ENCODE measurements at regions not wholly inside any gene's neighbourhood (a gene's known extent, or its start where the extent isn't known, plus 50 kb on each side); places are given as distances from the start of the nearest gene placed in this dataset.

DNA sequence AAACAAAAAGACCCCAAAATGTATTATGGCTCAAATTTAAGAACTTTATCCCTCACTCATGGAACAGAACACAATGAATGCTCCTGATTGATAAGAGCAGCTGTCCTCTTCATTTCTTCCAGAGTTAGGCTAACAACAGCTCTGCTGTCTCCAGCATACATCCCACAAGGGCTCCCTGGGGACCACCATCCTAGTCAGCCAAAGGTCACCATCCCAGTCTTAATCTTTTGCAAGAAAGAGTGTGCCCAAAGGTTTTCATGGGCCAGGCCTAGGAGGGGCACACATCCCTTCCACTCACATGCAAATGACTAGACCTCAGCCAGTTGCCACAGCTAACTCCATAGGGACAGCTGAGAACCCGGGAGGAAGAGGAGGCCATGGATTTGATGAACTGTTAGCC, 555.3 kb downstream of the BUD13 start:
- no peak for DNase-seq (ENCODE audit: low read depth)

DNA sequence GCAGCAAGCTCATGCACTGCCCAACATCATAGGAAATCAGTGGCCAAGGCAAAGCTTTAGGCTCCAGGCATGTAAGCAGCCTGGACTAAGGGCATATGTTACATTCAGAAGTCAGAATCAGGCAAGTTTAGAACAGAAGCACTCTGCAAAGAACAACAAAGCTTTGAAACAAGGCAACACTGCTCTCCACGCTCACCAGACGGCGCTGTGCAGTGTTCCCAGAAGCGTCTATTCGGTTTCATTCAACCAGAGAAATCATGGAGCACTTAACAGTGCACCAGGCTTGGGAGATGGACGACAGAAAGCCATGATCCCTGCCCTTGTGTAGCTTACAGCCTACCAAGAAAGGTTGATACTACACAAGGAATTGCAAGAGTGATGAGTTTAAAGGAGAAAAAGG, 555.8 kb downstream of the BUD13 start:
- no peak for DNase-seq (ENCODE audit: low read depth)

DNA sequence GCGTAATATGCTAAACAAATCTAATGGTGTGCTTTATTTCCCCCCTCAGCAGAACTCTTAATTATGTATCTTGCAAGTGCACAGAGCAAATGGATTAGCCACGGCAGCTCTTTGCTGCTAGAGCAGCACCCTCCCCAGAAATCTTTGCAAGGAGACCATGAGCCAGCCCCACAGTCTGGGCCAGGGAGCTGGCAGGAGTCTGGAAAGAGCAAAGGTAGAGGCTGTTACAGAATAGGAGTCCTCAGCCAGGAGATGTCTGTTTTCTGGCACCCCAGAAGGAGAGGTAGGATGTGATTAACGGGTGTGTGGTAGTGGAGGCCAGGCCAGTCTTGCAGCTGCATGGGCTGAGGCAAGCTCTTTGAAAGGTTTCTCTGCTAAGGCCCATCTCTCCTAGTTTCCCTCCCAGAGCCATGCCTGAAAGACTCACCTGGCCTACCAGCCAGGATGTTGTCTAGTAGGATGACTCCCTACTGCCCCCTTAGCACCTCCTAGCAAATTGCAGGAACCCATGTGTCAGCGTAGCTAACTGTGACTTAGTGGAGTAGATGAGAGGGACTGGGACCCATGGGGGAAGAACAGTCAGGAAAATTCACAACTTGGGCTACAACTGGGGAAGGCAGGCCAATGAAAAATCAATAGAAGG, 557.2 kb downstream of the BUD13 start:
- no peak for DNase-seq (ENCODE audit: low read depth)

DNA sequence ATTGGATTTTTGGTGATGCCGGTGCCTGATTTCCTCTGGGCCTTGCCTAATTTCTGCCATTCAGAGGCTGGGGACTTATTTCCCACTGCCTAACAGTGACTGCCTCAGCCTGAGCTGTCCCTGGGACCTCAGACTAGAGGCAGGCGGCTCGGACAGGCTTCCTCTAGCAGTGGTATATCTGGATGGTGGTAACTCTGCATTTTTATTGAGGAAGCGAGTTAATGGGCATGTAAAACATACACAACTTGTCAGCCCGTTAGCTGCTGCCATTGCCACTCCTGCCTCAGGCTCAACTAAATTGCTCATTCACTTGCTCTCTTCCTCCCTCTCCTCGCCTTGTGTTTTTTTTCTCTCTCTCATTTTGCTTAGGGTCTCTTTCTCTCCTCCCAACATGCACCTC, 561.6 kb downstream of the BUD13 start:
- DNase-seq (ENCODE audit: low read depth), result no peak

DNA sequence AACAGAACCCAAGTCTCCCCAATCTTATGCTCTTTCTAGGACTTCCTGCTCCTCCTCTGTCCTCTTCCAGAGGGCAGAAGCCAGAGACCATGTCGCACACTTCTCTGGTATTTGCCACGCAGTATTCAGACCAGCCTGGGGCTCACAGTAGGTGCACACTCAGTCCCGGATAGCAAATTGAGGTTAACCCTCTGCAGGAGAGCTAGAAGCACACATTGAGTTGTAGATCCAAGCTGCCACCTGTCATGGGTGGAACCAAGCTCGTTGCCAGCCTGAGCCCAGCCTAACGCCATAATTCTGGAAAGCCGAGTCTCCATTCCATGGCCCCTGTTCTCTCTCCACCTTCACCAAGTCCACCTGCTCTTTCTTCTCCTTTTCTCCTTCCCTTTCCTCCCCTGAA, 562.1 kb downstream of the BUD13 start:
- no peak for DNase-seq (ENCODE audit: low read depth)

DNA sequence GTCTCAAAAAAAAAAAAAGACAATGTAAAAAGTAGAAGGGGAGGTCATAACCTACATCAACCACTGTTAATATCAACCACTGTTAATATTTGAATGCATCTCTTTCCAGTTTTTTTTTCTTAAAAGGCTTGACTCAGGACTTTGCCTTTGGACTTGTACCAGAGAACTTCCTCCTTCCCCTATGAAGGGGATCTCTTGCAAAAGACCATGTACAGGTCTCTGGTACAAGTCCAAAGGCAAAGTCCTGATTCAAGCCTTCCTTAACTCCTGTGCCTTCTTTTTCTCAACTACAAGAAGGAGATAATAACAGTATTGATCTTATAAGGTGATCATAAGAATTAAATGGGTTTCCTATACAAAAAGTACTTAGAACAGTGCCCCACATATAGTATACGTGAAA, 563.5 kb downstream of the BUD13 start:
- DNase-seq (ENCODE audit: low read depth), result no peak

DNA sequence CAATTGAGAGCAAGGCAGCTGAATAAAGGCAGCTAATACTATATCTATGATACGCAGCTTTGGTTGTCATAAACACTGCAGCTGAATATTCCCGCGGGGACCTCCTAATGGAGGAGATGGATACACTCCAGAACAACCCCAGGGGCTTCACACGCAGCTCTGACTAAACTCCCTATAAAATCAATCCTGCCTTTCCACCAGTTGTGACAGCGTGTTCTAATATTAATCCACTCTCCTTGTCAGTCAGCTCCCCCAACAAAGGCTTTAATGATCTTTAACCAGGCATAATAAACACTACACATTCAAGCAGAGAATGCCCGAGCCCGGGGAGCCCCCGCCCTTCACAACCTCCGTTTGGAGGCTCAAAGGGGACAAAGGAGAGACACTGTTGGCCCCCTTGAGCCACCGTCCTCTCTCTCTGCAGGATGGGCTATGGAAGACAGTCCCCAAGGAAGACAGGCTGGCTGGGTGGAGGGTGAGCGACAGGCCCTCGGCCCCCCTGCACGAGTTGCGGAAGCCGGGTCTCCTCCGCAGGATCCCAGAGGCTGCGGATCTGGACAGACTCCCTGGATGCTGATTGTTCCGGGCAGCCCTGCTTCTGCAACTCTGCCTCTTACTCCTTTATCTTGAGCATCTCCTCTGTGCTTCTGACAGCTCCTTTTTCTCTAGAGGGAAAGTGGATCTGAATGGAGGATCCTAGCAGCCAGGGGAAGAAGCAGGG, 565.2 kb downstream of the BUD13 start:
- DNase-seq (ENCODE audit: low read depth), result no peak

DNA sequence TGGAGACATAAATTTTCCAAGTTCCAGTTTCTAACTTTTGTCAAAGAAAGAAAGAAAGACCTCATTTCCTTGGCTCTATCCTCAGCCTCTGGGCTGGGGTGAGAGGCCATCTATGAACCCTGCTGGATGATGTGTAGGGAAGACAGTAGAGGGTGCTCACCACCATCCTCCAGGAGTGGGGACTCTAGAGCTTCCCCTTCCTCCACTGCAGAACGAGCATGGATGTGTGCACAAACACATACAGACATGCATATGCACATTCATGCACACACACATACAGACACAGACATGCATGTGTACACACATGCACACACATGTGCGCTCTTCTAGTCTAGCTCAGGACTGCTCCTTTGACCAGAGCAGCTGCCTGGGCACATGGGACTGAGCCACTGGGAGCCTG, 565.8 kb downstream of the BUD13 start:
- no peak for DNase-seq (ENCODE audit: low read depth)

DNA sequence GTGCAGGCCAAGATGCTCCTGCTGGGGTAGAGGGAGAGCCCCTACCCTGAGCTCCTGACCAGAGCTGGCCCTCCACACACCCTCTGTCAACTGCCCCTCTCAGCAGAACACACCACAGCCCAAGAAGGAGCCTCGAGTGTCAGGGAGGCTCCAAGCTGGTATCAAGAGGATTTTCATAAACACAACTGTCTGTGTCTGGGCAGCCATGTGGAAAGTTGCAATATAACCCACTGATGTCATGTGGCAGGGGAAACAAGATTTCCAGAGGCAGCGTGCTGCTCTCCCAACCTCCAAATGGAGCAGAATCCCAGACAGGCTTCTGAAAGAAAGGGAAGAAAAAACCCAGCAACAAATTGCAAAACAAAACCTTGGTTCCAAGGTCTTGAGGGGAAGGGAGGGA, 569.9 kb downstream of the BUD13 start:
- DNase-seq (ENCODE audit: low read depth), result no peak

DNA sequence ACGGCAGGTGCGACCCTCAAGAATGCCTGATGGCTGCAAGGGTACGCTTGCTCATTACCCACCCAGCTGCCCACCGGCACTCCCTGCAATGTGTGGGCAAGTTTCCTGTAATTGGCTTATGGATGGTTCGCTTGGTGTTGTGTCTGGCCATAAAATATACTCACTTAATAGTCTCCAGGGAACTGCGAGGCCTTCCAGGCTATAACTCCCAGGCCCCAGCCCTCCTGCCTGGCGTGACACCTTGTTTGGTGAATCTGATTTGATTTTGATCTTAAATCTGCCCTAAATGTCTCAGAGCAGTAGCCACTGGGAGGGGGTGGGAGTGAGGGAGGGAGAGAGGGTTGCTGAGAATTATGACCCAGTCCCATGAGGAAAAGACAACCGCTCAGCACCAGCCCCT, 572.2 kb downstream of the BUD13 start:
- no peak for DNase-seq (ENCODE audit: low read depth)

DNA sequence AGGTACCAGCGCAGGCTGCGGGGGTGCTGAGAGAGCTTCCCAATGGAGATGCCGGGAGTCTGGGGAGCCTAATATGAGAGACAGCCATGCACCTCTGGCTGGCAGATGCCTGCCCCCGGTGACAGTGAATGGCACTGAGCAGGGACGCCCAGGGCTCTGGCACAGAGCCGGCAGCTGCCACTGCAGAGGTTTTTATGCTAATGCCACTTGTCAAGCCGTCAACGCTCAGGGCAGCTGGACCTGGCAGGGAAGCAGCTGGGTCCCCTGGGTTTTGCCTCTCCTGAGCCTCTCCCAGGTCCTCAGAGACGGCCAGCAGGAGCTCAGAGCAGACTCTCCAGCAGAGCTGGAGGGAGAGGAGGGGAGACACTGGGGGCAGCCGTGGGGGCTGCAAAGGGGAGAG, 573.6 kb downstream of the BUD13 start:
- no peak for DNase-seq (ENCODE audit: low read depth)

DNA sequence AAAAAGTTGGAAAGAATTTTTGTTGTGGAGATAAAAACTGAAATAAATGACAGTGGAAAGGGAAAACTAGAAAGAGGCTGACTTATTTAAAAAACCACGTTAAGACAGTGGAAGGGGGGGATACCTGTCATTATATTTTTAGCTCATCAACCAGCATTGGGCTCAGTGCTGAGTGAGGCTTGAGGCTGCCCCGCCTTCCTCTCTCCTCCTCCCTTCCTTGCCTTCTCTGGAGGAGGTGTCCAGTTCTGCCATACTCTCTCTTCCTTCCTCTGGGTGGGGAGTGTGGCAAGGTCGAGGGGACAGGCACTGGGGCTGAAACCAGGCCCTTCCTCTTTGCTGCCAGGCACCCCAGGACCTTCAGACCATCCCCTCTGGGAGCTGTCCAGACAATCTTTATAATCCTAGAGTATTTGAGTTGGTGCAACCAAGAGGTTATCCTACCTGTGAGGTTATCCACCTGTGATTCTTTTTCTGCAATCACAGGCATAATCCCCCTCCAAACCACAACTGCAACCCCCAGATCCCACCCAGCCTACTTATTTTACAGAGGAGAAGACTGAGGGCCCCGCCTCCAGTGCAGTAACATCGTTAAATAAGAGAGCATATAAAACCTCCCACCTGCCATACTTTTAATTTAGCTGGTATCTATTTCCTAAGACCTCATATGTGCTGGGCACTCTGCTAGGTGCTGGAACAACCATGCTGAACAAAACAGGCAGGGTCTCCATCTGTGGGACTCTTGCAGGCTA, 578.5 kb downstream of the BUD13 start:
- no peak for DNase-seq (ENCODE audit: low read depth)

DNA sequence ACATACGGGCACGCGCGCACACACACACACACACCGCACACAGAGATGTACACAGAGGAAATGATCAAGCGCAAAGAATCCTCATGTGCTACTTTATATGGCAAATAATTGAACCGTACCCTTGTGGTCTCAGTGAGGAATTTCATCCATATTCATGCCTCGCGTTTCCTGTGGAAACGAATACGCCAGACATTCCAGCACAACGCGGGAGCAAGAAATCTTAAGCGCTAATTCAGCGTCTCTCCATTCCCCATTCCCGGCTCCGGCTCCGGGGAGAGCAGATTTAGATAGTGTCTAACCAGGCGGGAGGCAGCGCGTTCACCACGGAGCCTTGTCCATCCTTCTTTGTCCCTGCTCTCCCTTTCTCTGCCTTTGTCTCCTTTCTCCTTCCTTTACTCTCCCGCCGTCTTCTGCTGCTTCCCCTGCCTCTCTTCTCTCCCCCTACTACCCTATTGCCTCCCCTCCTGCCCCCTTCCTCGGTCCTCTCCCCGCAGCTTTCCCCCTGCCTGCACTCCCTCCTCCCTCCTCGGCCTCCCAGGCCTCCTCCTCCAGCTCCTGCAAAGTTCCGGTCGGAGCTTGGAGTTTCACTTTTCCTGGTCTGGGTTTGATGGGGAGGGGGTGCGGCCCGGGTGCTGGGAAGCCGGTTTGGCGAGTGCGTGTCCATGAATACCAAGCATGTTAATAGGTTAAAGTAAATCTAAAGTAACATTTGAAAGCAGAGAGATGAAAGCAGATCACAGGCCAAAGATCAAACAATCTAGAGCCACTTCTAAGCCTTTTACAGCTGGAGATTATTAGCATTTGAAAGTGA, 579.3 kb downstream of the BUD13 start:
- no peak for DNase-seq (ENCODE audit: low read depth)

DNA sequence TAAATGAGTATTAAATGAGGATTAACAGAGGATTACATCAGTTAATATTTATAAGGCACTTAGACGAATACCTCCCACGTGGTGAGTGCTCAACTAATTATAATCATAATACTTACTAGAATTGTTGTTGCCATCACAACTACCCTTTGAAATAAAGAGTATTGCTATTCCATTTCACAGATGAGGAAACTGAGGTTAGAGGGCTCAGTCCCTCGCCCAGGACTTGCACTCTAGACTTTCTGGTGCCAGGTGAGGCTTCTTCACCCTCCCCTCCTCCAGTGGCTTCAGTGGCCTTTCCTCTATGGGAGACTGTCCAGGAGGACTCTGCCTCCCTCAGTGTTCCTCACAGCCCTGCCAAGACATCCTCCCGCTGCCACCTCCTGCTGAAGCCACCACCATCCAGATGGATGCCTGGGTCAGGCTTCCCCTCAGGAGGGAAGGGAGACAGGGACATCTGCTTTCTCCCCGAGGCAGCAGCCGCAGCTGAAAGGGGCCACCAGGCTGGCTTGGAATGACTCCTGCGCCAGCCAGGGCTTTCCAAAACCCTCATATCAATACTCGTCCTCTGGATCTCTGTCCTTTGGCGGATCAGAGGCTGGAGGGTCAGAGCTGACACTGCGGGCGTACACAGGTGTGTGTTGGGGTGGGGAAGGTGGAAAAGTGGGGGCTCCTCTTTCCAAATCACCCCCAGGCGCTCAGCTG, 580.1 kb downstream of the BUD13 start:
- no peak for DNase-seq (ENCODE audit: low read depth)

DNA sequence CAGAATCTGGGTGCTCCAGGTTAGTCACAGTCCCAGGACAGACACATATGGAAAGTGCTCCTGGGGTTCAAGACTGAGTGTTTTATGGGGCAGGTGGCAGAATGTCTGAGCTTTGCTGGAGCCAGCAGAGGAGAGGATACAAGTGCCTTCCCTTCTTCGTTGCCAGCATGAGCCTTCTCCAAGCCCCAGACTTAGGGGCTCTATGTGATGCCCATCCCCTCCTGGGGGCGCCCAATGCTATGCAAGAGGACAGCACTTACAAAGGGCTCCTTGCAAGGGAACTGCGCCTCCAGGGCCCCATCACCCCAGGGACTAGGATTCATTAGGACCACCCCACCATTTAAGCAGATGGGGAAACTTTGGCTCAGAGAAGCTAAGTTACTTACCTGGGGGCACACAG, 581.9 kb downstream of the BUD13 start:
- no peak for DNase-seq (ENCODE audit: low read depth)

DNA sequence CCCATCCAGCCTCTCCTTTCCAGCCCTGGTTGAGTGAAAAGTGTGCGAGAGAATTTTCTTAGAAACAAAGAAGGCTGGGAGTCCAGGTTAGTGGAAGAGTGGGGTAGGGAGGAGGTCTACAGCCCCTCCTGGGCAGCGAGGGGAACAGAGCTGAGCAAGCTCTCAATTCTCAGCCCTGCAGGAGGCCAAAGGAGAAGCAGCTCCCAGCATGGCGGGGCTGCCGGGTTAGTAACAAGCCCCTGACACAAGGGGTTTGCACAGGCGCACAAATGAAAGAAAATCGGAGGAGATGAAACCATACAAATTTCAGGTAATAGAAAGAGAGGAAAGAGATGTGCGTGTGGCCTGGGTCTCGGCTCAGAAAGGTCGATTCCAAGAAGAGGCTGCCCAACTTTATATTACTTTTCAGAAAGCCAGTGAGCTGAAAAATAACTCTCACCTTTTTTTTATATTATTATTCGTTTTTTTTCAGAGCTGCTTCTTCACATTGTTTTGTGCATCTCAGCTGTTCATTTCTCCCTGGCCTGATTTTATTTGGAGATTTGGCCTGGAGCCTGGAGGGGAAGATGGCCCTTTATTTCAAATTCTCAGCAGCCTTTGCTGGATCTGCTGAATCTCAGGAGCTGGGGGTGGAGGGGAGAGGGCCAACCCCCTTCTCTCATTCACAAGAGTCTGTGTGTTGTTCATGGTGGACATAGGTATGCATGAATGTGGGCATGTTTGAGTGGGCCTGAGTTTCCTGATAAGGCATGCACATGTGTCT, 583.2 kb downstream of the BUD13 start:
- no peak for DNase-seq (ENCODE audit: low read depth)

DNA sequence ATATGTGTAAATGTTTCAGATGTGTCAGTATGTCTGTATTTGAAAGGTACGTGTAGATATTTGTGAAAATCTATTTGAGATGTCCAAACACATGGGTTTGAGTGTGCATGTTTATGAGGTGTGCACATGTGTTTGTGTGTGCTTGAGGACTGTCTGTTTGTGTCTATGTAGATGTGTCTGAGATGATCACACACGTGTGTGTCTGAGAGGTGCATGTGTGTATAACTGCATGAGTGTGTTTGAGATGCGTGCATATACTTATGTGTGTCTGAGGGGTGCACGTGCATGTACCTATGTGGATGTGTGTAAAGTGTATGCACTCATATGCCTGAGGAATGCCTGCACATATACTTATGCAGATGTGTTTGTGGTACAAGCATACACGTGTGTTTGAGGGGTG, 584.4 kb downstream of the BUD13 start:
- no peak for DNase-seq (ENCODE audit: low read depth)

DNA sequence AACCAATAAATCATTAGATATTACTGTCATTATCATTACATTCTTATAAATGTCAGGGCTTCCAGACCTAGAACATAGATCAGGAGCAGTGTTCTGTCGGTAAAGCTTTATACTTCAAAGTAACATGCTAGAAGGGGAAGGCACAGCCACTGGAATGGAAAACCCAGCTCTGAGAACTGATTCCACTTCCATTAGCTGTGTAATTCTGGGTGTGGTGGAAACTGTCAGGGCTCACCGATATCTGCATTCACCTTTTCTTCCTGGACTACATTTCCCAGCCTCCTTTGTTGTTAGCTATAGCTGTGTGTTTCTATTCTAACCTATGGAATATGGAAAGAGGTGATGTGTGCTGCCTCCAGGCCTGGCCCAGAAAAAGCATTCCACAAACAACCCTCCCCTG, 585.8 kb downstream of the BUD13 start:
- no peak for DNase-seq (ENCODE audit: low read depth)

DNA sequence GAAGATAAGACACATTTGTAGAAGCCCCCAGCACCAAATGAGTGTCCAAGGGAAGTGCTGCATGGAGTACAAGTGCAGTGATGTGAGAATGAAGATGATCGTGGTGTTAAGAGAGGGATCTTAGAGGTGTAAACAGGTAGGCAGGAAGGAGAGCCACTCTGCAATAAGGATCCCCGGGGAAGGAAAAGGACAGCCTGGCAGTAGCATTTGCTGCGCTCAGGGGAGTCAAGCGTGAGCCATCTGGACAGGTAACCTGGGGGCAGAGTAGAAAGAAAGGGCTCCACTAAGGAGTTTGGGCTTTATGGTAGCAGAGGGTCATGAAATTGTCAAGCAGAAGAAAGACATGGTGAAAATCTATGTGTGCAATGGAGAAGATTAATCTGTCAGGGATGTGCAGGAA, 587.2 kb downstream of the BUD13 start:
- no peak for DNase-seq (ENCODE audit: low read depth)

DNA sequence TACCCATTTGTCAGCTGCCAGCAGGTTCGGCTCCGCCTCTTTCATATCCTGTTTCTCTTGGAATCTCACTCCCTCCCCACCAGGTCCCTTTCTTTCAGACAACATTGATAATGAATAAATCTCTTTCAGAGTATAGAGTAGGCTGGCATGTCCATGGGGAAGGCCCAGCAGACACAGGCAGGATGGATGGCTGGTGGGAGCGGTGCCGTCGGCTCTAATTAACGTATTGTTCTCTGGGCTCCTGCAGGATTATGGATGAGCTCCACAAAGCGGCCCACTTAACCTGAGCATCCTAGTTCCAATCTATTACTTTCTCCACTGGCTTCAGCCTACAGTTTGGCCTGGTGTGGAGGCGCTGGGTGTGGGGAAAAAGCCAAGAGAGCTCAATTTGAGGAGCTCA, 588.0 kb downstream of the BUD13 start:
- DNase-seq (ENCODE audit: low read depth), result no peak

DNA sequence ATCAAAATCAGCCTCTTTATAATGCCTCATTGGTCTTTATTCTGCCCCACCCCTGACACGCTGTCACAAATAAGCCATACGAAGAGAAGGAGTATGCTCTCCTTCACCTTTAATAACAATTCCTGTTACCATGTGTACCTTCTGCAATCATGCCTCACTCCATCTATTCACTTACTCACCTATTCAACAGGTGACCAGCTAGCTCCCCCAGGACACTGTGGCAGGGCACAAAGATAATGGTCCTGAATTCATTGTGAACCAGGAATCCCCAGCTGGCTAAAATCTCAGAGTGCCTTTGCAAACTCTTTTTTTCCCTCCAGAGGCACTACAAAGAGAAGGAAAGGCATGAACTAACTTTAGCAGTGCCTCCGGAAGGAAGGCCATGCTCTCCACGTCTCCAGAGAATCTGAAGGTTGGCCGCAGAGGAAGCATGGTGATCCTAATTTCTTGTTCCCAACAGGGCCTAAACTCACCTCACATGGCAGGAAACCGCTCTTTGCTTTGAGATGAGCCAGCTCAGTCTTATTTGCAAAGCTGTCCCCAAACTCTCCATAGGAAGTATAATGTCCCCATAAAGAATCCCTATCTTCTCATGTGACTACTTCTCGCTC, 590.3 kb downstream of the BUD13 start:
- DNase-seq (ENCODE audit: low read depth), result no peak
